Ovary (tissue), 7 donors: ENCODE measurements at regions not wholly inside any gene's neighbourhood (a gene's known extent, or its start where the extent isn't known, plus 50 kb on each side); places are given as distances from the start of the nearest gene placed in this dataset.

ENCODE experiments used
- DNase-seq, 5 donors: peaks; one replicate each; pipeline ENCODE4 v3.0.0-alpha.2; 2019 to 2020
- H3K27ac ChIP-seq, 2 donors: fragments of 200-600 bp; one replicate each; pipeline versions ENCODE4 v1.5.1 to v1.8.0; 2019 to 2022
- H3K27me3 ChIP-seq: fragments of 200-600 bp; one replicate; pipeline ENCODE4 v1.8.0; 2022
- H3K36me3 ChIP-seq: fragments of 200-600 bp; sonication (generic); one replicate; pipeline ENCODE4 v1.5.1; 2019
- H3K4me1 ChIP-seq: one replicate; pipeline ENCODE4 v1.8.1; 2013; ENCODE audit warnings: mild to moderate bottlenecking, moderate library complexity; ENCODE audit not compliant: insufficient read depth
- H3K4me3 ChIP-seq: fragments of 200-600 bp; sonication (generic); one replicate; pipeline ENCODE4 v1.5.1; 2017
- H3K9me3 ChIP-seq, 2 donors: fragments of 200-600 bp in 1 of 2; sonication (generic) in 1 of 2; one replicate each; pipeline versions ENCODE4 v1.5.1 to v1.8.1; 2013 to 2019; ENCODE audit warnings: mild to moderate bottlenecking in 1 of 2, moderate library complexity in 1 of 2
- EP300 ChIP-seq: sonication (generic); formaldehyde crosslinking; IDR thresholded peaks from one replicate; pipeline ENCODE4 v1.6.1; 2017; ENCODE audit warnings: antibody characterized with exemption
- POLR2A ChIP-seq: fragments of 450-650 bp; IDR thresholded peaks from one replicate; pipeline ENCODE4 v1.6.1; 2017; ENCODE audit warnings: antibody characterized with exemption, mild to moderate bottlenecking, moderate library complexity
- WGBS, 3 donors: extraction: QIAGEN DNeasy Blood & Tissue Kit in 1 of 3; methylation state at CpG; one replicate each; pipeline versions ENCODE4 v1.1.5 to v1.1.7; 2013 to 2017; 5-methylcytosine and 5-hydroxymethylcytosine counted together
- intact Hi-C, 4 donors: fragments of 100-400 bp; cut with DNase I; formaldehyde crosslinking; loops; one replicate each; pipeline versions ENCODE4 v1.11.0 to v1.15.1; 2022 to 2023
- TF ChIP-seq, protein P1 (sequence below), 3 donors: fragments of 450-650 bp in 2 of 3; fragments of 200-600 bp in 1 of 3; IDR thresholded peaks; one replicate each; pipeline versions ENCODE4 v1.5.1 to v1.8.0; 2016 to 2022; ENCODE audit warnings: antibody characterized with exemption in 3 of 3, mild to moderate bottlenecking in 1 of 3
- donor health status: DM: no; HTN: no; CAD: no; lungs with moderate emphysema.
- donor health status: DM: no; HTN: no; CAD: no.
- donor health status: Bipolar disorder and iron deficiency.
- donor health status: DM: no; HTN: no; CAD: no.
- donor health status: DM: yes; HTN: yes; CAD: no.

DNA sequence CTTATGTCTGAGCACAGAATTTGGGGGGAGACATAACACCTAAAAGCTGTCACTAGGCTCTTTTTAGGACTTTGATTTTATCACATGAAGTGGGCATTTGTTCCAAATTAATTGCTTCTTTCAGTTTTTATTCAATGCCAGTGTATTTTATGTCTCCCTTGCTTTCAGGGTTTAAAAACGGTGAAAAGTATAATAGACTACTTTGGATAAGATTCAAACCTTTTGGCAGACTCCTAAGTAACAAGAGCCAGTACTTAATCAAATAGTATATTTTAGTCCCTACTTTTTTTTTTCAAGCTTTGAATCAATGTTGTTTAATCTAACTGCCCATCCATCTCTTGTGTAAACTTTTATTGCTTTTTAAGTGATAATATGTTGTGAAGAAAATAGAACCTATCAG is 847.2 kb upstream of the DPPA4 start:
- TF ChIP-seq, protein P1, sequence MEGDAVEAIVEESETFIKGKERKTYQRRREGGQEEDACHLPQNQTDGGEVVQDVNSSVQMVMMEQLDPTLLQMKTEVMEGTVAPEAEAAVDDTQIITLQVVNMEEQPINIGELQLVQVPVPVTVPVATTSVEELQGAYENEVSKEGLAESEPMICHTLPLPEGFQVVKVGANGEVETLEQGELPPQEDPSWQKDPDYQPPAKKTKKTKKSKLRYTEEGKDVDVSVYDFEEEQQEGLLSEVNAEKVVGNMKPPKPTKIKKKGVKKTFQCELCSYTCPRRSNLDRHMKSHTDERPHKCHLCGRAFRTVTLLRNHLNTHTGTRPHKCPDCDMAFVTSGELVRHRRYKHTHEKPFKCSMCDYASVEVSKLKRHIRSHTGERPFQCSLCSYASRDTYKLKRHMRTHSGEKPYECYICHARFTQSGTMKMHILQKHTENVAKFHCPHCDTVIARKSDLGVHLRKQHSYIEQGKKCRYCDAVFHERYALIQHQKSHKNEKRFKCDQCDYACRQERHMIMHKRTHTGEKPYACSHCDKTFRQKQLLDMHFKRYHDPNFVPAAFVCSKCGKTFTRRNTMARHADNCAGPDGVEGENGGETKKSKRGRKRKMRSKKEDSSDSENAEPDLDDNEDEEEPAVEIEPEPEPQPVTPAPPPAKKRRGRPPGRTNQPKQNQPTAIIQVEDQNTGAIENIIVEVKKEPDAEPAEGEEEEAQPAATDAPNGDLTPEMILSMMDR (IDR thresholded peaks at IDR 0.05): no peak
- no peak for TF ChIP-seq EP300
- TF ChIP-seq POLR2A: no peak
- no peak for DNase-seq
- Histone ChIP-seq H3K27me3 (no peaks in the 10 kb centered on the region), H3K9me3 (no peaks in the 10 kb centered on the region), H3K4me3 (no peak overlapping the region), H3K4me1 (no peaks in the 10 kb centered on the region), H3K27ac (no peak overlapping the region), H3K36me3 (no peaks in the 10 kb centered on the region)
- intact Hi-C loops: no loop called here
- WGBS, 3 donors: 5 to 13% (median 6%) methylated on average over 1 of the region's 1 CpG

- WGBS, 3 donors: 36 to 42% (median 39%) methylated on average over 2 of the region's 2 CpGs
- Histone ChIP-seq H3K9me3 (no peaks in the 10 kb centered on the region), H3K27me3 (peaks cover 3% of the 10 kb centered on the region), H3K4me3 (no peak overlapping the region), H3K4me1 (no peaks in the 10 kb centered on the region), H3K36me3 (no peaks in the 10 kb centered on the region), H3K27ac (no peak overlapping the region)
- intact Hi-C loops: no loop called here
- no peak for TF ChIP-seq POLR2A
- TF ChIP-seq EP300: no peak
- TF ChIP-seq, protein P1 (IDR thresholded peaks at IDR 0.05): no peak
- no peak for DNase-seq
Measured at GRCh38 chr3:110193074-110193473, 855.7 kb upstream of the DPPA4 start.

- 76 to 81% (median 80%) methylated on average over 12 of the region's 12 CpGs for WGBS, 3 donors
- intact Hi-C loops: no loop called here
- Histone ChIP-seq H3K27ac (no peak overlapping the region), H3K4me1 (no peaks in the 10 kb centered on the region), H3K36me3 (no peaks in the 10 kb centered on the region), H3K4me3 (no peak overlapping the region), H3K27me3 (peaks cover 3% of the 10 kb centered on the region), H3K9me3 (no peaks in the 10 kb centered on the region)
- TF ChIP-seq EP300 (no peak), POLR2A (no peak)
- TF ChIP-seq, protein P1 (IDR thresholded peaks at IDR 0.05): no peak
- DNase-seq: peak in 2 of 5 donors; percentile 9 to 18
Measured at GRCh38 chr3:110198717-110199587, 861.6 kb upstream of the DPPA4 start.

GRCh38 chr3:110199588-110199943 is 862.2 kb upstream of the DPPA4 start:
- no peak for DNase-seq
- TF ChIP-seq POLR2A: no peak
- TF ChIP-seq, protein P1 (IDR thresholded peaks at IDR 0.05): no peak
- TF ChIP-seq EP300: no peak
- H3K9me3 ChIP-seq: no peaks in the 10 kb centered on the region
- H3K4me1 ChIP-seq: no peaks in the 10 kb centered on the region
- intact Hi-C loops: no loop called here
- no peaks in the 10 kb centered on the region for H3K36me3 ChIP-seq
- H3K4me3 ChIP-seq: no peak overlapping the region
- H3K27me3 ChIP-seq: peaks cover 3% of the 10 kb centered on the region
- no peak overlapping the region for H3K27ac ChIP-seq
- 87 to 98% (median 97%) methylated on average over 2 of the region's 2 CpGs for WGBS, 3 donors
